Colonic mucosa (tissue), 4 donors: ENCODE measurements at regions not wholly inside any gene's neighbourhood (a gene's known extent, or its start where the extent isn't known, plus 50 kb on each side); places are given as distances from the start of the nearest gene placed in this dataset.

Experiments
- DNase-seq: peaks from one replicate; pipeline ENCODE4 v3.0.0-alpha.2; 2020
- H3K27ac ChIP-seq: fragments of 200-600 bp; one replicate; pipeline ENCODE4 v1.8.0; 2021
- H3K27me3 ChIP-seq: fragments of 200-600 bp; one replicate; pipeline ENCODE4 v1.8.0; 2021
- H3K36me3 ChIP-seq: fragments of 200-600 bp; one replicate; pipeline ENCODE4 v1.8.0; 2021
- H3K4me1 ChIP-seq: fragments of 200-600 bp; one replicate; pipeline ENCODE4 v1.8.0; 2021; ENCODE audit warnings: mild to moderate bottlenecking
- H3K4me3 ChIP-seq: fragments of 200-600 bp; one replicate; pipeline ENCODE4 v1.8.0; 2021
- H3K9ac ChIP-seq, 2 donors: one replicate each; pipeline ENCODE4 v1.7.0; 2013; ENCODE audit warnings: control low read depth in 2 of 2, low read depth in 2 of 2, low read length in 2 of 2
- H3K9me3 ChIP-seq: fragments of 200-600 bp; one replicate; pipeline ENCODE4 v1.8.0; 2021
- intact Hi-C: fragments of 100-400 bp; cut with DNase I; formaldehyde crosslinking; loops from one replicate; pipeline ENCODE4 v1.14.1; 2022
- TF ChIP-seq, protein P1 (sequence below): fragments of 200-600 bp; IDR thresholded peaks from one replicate; pipeline ENCODE4 v1.8.0; 2022; ENCODE audit warnings: antibody characterized with exemption, mild to moderate bottlenecking
- donor health status: healthy.
- donor health status: DM: no; HTN: no; CAD: no.
- donor health status: DM: no; HTN: no; CAD: no.

GRCh38 chr11:56849852-56850251 is 101.4 kb upstream of the OR9G4 start:
- intact Hi-C loops, result no loop called here
- no peaks in the 10 kb centered on the region for H3K9me3 ChIP-seq
- no peak for DNase-seq
- H3K4me3 ChIP-seq, result no peak overlapping the region
- H3K4me1 ChIP-seq, result no peaks in the 10 kb centered on the region
- H3K27me3 ChIP-seq, result no peaks in the 10 kb centered on the region
- no peak overlapping the region for H3K9ac ChIP-seq
- H3K27ac ChIP-seq, result no peak overlapping the region
- H3K36me3 ChIP-seq, result no peaks in the 10 kb centered on the region
- TF ChIP-seq, protein P1, sequence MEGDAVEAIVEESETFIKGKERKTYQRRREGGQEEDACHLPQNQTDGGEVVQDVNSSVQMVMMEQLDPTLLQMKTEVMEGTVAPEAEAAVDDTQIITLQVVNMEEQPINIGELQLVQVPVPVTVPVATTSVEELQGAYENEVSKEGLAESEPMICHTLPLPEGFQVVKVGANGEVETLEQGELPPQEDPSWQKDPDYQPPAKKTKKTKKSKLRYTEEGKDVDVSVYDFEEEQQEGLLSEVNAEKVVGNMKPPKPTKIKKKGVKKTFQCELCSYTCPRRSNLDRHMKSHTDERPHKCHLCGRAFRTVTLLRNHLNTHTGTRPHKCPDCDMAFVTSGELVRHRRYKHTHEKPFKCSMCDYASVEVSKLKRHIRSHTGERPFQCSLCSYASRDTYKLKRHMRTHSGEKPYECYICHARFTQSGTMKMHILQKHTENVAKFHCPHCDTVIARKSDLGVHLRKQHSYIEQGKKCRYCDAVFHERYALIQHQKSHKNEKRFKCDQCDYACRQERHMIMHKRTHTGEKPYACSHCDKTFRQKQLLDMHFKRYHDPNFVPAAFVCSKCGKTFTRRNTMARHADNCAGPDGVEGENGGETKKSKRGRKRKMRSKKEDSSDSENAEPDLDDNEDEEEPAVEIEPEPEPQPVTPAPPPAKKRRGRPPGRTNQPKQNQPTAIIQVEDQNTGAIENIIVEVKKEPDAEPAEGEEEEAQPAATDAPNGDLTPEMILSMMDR, result no peak

- Histone ChIP-seq H3K36me3 (no peaks in the 10 kb centered on the region), H3K9me3 (no peaks in the 10 kb centered on the region), H3K27me3 (no peaks in the 10 kb centered on the region), H3K4me1 (no peaks in the 10 kb centered on the region), H3K4me3 (no peak overlapping the region), H3K9ac (no peak overlapping the region), H3K27ac (no peak overlapping the region)
- TF ChIP-seq, protein P1, result no peak
- intact Hi-C loops, result no loop called here
- DNase-seq, result no peak
These were observed 100.8 kb upstream of the OR9G4 start for GRCh38 chr11:56849250-56849649.

DNA sequence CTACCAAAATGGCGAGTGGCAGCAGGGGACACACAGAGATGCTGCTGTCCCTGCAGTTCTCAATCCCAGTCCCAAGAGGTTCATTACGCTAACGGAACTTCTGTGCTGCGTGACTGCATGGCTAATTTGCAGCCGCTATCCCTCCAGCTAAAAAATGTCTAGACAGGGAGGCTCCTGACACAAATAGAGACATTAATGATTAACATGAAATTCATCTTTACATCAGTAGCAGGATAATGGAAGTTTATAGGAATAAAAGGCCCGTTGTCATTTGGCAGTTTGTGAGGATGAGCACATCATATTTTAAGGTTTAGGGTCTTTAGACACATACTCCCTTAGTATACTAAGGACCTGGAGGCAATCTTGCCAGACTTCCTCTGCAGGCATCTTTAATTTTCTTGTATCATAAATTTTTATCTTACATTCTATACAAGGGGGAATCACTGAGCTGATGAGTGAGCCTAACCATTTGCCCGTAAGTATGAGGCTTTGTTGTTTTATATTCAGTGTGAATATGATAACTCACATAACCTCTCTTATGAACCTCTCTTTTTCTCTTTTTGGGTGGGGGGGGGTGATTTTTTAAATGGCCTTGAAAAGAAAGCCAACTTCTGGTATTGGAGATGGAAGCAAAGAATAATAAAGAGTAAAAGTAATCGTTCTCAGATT is 99.8 kb upstream of the OR9G4 start:
- Histone ChIP-seq H3K9me3 (no peaks in the 10 kb centered on the region), H3K4me1 (no peaks in the 10 kb centered on the region), H3K27ac (no peak overlapping the region), H3K4me3 (no peak overlapping the region), H3K9ac (no peak overlapping the region), H3K36me3 (no peaks in the 10 kb centered on the region), H3K27me3 (no peaks in the 10 kb centered on the region)
- intact Hi-C loops, result no loop called here
- TF ChIP-seq, protein P1, result no peak
- DNase-seq, result no peak

DNA sequence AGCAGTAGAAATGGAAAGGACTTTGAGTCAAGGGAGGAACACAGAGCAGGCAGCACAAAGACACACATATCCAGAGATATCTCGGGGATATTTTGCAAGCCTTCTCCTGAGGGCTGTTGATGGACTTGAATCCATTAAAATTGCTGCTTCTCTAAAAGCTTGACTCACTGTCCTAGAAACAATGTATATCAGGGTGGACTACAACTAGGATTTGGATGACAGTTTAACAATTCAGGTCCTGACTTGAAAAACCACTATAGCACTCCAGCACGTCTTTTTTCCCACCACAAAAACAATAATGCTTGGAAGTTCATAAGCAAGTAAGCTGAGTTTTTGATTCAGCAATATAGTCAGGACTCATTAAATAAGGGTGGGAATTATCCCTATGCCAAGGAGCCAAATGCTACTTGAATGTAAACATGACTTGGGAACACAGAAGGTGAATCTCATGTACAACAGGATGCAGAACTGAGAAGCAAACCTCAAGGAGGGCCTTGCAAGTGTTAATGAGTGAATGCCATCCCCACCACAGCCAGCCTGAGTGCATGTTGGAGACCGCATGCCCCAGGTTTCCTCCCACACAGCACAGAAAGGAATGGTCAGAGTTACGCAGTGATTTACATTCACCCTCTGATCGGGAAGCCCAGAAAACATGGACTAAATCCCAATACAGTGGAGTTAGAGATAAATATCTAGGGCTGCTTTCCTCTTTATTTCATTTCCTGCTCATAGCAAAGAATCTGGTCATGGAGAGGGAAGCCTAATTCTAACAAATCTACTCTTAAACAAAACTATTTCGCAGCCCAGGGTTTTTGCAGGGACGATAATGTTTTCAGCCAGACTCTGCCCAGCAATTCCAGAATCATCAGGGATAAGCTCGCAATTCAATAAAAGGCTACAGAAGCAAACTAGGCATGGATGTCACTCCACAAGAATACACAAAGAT is 98.4 kb upstream of the OR9G4 start:
- Histone ChIP-seq H3K27ac (no peak overlapping the region), H3K4me3 (no peak overlapping the region), H3K4me1 (no peaks in the 10 kb centered on the region), H3K9me3 (no peaks in the 10 kb centered on the region), H3K9ac (no peak overlapping the region), H3K36me3 (no peaks in the 10 kb centered on the region), H3K27me3 (no peaks in the 10 kb centered on the region)
- DNase-seq, result no peak
- intact Hi-C loops, result no loop called here
- TF ChIP-seq, protein P1, result no peak

DNA sequence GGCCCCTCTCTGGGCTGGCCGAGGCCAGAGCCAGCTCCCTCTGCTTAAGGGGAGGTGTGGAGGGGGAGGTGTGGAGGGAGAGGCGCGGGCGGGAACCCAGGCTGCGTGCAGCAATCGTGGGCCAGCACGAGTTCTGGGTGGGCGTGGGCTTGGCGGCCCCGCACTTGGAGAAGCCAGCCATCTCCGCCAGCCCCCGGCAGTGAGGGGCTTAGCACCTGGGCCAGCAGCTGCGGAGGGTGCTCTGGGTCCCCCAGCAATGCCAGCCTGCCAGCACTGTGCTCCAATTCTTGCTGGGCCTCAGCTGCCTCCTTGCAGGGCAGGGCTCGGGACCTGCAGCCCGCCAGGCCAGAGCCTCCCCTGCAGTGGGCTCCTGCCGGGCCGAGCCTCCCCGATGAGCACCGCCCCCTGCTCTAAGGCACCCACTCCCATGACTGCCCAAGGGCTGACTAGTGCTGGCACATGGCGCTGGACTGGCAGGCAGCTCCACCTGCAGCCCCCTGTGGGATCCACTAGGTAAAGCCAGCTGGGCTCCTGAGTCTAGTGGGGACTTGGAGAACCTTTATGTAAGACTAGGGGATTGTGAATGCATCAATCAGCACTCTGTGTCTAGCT is 96.7 kb upstream of the OR9G4 start:
- TF ChIP-seq, protein P1, result no peak
- Histone ChIP-seq H3K27ac (no peak overlapping the region), H3K27me3 (no peaks in the 10 kb centered on the region), H3K36me3 (no peaks in the 10 kb centered on the region), H3K4me3 (no peak overlapping the region), H3K4me1 (no peaks in the 10 kb centered on the region), H3K9me3 (no peaks in the 10 kb centered on the region), H3K9ac (no peak overlapping the region)
- DNase-seq, result no peak
- intact Hi-C loops, result no loop called here
